NOMO-1 treated with DMSO at 0.1 percent for 48 hours (cell line): ENCODE measurements at regions not wholly inside any gene's neighbourhood (a gene's known extent, or its start where the extent isn't known, plus 50 kb on each side); places are given as distances from the start of the nearest gene placed in this dataset.
"Not testable (repeated sequence)": the region's sequence is repeated elsewhere in the genome, so short reads cannot be mapped to it uniquely, and the experiment has no call there.

Experiments used
- DNase-seq: peaks from one replicate; lab custom pipeline; 2025; ENCODE audit not compliant: unreplicated experiment; lab: John Stamatoyannopoulos, UW

- DNase-seq: peak; percentile 87
Observed at GRCh38 chr7:20083781-20084180, 133.4 kb downstream of the MACC1 start.

- DNase-seq: no peak
Observed at GRCh38 chr7:20079080-20079479, 138.1 kb downstream of the MACC1 start.

- no peak for DNase-seq
Observed at GRCh38 chr7:20076835-20077234, 140.3 kb downstream of the MACC1 start.

DNA sequence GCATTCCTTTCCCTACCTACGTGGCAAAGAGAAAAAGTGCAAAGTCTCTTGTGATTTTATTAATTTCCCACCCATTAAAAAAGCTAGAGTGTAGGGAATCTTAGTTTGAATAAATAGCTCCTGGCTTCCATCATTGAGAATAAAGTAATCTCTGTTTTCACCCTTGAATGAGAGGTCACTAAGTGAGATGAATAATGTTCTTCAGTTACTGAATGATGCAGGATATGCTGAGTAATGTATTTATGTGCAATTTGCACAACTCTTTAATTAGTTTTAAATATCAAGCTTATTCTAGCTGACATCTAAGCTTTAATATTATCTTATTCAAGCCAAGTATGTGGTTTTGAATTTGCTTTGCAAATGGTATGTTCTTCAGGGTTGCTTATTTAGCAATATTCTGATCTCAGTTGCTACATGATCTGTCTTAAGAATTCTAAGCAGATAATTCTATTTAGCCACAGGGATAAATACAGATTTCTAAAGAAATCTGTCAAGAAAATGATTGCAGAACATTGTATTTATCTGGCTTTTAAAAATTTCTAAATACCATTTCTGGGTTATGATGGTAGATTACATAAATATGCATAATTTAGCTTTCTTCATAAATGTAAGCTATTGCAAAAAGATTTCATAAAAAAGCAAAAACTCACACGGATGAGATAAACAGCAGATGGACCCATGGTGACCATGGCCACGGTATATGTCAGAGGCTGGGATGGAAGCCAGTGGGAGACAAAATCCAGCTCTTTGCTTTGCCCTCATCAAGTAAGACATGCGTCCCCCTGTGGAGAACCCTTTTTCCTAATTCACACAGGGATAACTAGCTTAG lies 141.0 kb downstream of the MACC1 start:
- no peak for DNase-seq

GRCh38 chr7:20075440-20075839 lies 141.7 kb downstream of the MACC1 start:
- DNase-seq: no peak

- DNase-seq: not testable (repeated sequence)
Observed at GRCh38 chr7:20068004-20068403, 149.2 kb downstream of the MACC1 start.

- DNase-seq: peak; percentile 17
Observed at GRCh38 chr7:20064974-20065862, 152.0 kb downstream of the MACC1 start.

DNA sequence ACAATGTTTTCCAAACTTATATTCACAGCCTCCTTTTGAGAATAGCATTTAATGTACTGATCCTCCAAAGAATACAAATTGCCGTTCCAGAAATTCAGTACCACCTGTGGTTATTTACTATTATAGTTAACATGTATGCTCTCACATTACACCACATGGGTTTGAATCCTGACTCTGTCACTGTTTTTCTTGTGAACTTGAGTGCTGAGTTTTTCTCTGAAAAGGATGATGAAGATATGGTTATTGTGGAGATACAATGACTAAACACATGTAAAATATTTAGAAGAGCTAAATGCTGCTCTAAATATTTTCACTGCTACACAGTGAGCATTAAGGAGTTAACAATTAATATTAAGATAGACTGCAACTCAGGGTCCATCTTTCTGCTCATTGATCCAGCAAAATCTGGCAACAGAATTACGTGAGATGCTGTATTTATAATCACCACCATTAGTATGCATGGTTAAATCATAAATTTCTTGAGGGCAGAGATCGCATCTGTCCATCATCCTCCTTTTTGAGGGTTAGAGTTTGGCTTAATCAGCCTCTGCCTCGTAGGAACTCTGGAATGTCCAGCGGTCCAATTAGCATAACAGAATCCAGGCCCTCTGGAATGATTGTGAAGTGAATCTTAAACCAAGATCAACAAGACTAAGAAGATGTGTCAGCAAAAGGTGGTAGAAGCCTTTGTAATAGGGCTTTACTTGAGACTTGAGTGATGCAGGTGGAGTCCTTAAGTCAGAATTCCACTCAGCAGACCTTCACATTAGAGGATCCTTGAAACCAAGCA lies 152.8 kb downstream of the MACC1 start:
- no peak for DNase-seq

GRCh38 chr7:20063644-20064043 lies 153.5 kb downstream of the MACC1 start:
- no peak for DNase-seq

DNA sequence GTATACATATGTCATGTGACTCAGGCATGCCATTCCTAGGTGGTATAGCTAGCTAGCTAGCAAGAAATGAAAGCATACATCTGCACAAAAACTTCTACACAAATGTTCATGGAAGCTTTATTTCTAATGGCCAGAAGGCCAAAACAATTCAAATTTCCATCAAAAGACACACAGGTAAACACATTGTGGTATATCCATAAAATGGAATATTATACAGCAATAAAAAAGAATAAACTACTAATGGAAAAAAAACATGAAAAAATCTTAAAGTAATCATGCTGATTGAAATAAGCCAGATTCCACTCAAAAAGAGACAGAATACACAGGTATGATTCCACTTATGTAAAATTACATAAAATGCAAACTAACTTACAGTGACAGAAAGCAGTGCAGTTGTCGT lies 154.3 kb downstream of the MACC1 start:
- no peak for DNase-seq

DNA sequence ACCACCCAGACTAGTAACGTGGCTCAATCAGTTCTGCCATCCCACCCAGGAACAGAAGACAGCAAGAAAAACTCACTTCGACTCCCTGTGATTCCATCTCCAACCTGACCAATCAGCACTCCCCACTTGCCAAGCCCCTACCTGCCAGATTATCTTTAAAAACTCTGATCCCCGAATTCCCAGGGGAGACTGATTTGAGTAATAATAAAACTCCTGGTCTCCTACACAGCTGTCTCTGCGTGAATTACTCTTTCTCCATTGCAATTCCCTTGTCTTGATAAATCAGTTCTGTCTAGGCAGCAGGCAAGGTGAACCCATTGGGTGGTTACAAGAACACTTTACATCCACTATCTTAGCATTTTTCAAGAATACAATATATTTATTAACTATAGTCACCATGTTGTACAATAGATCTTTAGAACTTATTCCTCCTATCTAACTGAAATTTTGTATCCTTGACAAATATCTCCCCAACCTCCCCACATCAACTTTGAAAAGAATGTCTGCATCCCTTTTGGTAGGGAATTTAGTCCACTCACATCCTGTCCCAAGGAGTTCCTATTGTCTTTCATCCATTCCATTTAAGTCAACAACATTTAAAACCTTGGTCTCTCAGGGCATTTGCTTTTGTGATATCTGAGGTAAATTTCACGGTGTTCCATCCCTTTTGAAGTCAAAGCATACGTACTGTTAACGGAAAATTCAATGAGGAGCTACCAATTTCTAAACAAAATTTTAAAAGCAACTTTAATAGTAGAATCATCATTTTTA lies 163.7 kb downstream of the MACC1 start:
- DNase-seq: no peak

DNA sequence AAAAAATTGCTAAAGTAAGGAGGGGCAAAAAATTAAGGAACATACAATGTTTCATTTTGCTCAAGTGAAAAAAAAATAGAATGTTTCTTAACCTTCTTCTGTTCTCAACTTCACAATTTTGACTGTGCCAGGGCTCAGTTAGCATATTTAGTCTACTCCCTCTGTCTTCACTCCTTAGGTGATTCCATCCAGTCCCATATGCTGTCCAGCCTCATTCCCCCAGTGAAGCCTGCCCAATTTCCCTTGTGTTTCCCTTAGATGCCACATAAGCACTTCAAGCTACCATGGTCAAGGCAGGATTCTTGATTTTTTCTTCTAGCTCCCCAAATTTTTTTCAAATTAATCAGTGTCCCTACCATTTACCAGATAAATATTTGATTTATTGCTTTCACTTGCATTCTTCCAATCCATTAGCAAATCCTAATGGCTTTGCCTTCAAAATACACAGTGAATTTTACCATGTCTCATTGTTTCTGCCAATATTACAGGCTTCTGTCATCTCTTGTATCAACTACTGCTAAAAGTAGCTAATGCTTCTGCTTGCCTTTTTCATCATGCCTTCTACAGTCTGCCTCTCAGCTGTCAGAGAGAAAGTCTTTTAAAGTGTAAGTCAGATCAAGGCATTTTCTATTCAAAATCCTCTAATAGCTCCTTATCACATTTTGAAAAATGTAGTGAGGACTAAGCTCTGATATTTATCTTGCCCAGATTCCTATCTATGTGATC lies 166.8 kb downstream of the MACC1 start:
- DNase-seq: no peak

DNA sequence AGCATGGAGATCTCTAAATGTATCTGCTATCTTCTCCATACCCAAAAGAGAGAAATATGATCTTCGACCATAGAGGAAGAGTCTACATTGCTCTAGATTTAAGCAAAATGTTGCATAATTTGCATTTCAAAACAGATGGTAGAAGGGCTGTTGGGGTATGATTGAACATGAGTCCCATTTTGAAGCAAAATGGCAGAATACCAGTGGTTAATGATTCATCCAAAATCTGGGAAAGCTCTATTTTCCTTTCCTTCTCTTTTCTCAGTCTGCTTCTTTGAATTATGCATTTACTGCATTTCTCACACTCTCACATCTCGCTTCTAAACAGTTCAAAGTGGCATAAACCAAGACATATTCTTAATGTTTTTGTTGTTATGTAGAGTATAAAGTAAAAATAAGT lies 178.5 kb downstream of the MACC1 start:
- no peak for DNase-seq

- DNase-seq: no peak
Observed at GRCh38 chr7:20035279-20035875, 181.8 kb downstream of the MACC1 start.

GRCh38 chr7:20033621-20034400 lies 183.4 kb downstream of the MACC1 start:
- peak; percentile 85 for DNase-seq

- DNase-seq: no peak
Observed at GRCh38 chr7:20032741-20033140, 184.4 kb downstream of the MACC1 start.

DNA sequence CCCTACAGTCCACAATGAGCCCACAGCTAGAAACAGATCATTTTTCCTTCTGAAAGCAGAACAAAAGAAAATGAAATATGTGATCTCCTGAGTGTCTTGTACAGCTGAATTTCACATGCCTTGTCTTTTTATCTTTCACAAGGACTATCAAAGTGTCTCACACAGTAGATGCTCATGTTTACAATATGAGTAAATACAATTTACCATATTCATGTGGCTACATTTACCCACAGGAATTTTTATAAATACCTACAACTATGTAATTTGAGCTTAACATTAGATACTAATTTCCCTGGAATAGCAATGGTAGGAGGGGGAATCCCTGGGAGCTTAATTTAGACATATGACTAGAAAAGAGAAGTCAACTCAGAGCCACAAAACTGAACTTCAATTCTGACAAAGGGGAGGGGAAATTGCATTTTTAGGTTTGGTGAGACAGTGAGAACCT lies 186.2 kb downstream of the MACC1 start:
- peak; percentile 42 for DNase-seq

DNA sequence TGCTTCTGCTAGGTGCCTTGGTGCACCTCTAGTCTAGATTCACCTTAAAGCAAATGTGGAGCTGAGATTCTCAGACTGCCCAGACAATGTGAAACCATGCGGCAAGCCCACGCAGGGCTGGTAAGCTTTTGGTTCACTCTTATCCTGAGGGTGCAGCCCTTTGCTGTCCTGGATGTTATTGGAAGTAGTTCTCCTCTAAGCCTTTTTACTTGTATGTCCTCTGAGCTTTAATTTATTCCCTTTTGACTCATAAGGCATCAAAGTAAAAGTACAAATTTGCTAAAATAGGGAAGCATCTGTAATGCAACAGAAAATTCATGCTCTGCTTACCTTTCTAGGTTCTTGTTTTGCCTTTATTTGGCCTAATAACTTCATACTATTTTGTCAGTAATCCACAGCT lies 186.8 kb downstream of the MACC1 start:
- DNase-seq: no peak

- no peak for DNase-seq
Observed at GRCh38 chr7:20026762-20027161, 190.4 kb downstream of the MACC1 start.
